GM21367 (cell line): ENCODE measurements at regions not wholly inside any gene's neighbourhood (a gene's known extent, or its start where the extent isn't known, plus 50 kb on each side); places are given as distances from the start of the nearest gene placed in this dataset.
"Not testable (repeated sequence)": the region's sequence is repeated elsewhere in the genome, so short reads cannot be mapped to it uniquely, and the experiment has no call there.

ENCODE experiments used
- ATAC-seq: cut with Tn5 transposase; IDR thresholded peaks from one replicate; pipeline ENCODE4 v1.9.1; 2021; ENCODE audit not compliant: unreplicated experiment

GRCh38 chr2:59398081-59398480 lies 1155.4 kb downstream of the BCL11A start:
- ATAC-seq = no peak

- no peak for ATAC-seq
Observed at GRCh38 chr2:59395119-59395518, 1154.0 kb upstream of the FANCL start.

GRCh38 chr2:59391896-59392295 lies 1150.8 kb upstream of the FANCL start:
- no peak for ATAC-seq

DNA sequence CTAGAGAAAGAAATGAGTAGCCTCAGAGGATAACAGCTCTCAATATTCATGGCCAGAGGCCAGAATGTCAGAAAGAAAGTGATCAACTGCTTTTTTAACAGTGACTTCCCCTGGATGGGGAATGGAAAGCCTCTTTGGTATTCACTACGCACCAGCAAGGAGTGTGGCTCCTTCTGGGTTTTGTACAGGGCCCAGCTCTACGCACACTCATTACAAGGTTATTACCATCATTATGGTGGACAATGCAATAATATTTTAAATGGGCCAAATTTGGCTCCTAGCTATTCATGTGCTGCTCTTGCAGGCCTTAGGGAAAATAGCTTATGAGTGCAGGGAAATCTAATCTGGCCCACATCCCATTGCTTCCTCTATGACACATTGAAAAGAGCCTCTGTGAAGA lies 1149.5 kb upstream of the FANCL start:
- no peak for ATAC-seq

- no peak for ATAC-seq
Observed at GRCh38 chr2:59389240-59389639, 1148.1 kb upstream of the FANCL start.

DNA sequence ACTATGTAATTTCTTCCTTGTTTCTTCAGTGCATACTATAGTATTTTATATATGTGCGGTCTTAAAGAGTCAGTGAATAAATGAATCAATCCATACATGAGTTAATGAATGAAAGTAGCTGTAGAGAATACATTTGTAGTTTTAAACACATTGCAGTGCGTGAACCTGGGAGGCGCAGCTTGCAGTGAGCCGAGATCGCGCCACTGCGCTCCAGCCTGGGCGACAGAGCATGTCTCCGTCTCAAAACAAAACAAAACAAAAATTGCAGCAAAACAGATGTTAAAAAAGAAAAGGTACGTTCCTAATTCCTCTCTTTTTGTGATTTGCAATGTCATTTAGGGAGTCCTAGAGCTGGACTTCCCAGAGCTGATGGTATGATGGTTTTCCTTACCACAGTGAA lies 1144.8 kb upstream of the FANCL start:
- no peak for ATAC-seq

DNA sequence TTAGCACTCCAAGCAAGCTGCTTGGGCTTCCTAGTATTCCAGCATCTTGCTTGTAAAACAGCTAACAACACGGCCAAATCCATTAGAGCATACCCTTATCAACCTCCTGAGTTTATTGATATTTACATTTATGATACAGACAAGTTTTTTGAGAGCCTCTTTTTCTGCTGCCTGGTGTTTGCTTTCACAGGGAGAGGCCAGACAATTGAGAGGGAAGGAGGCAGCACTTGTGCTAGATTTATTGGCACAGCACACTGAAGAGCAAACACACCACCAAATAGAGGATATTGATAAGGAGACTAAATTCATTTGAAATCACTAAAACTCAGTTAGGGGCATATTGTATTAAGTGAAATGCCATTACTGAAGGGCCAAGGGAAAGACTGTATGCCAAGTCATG lies 1142.3 kb upstream of the FANCL start:
- no peak for ATAC-seq

GRCh38 chr2:59378127-59378526 lies 1137.0 kb upstream of the FANCL start:
- ATAC-seq = no peak

GRCh38 chr2:59366288-59366687 lies 1125.2 kb upstream of the FANCL start:
- ATAC-seq = no peak

GRCh38 chr2:59354498-59354897 lies 1113.4 kb upstream of the FANCL start:
- no peak for ATAC-seq

DNA sequence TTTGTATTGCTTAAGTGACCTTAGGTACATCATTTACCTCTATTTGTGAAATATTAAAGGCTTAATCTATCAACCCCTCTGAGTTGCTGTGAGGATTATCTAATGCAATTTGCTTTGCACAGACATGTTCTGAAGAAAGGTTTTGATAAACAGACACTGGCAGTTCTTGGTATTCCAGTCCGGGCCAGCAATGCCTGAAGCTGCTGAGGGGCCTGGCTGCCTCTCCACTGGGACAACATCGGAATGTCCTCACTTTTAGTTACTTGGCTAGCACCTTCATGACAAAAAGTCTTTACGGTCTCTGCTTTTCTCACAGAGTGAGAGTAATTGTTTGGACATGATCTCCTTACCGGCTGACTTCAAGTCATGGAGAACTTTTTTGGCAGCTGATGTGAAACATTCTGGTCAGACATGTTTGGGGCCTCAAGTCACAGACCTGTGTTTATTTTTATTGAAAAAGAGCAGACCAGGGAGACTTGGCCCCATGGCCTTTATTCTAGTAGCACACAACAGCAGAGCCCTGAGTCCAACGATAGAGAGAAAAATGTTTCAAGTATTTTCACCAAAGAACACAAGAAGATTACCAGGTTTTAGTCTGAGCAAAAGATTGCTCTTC lies 1112.3 kb upstream of the FANCL start:
- no peak for ATAC-seq

DNA sequence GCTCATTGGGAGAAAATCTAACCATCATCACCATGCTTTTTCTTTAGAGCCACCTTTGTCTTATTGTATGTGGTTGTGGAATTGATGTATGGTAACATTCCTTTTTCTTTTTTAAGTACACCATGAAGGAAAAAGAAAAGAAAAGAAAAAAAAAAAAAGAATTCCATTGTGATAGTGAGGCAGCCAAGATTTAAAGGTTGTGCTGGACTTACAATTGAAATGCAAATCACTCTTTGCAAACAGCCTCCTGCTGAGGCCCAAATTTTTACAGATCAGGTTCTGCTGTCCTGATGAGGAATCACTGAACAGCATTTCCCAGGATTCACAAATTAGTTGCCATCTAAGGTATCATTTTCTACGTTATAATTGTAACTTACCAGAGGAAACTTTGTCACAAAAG lies 1101.0 kb upstream of the FANCL start:
- no peak for ATAC-seq

DNA sequence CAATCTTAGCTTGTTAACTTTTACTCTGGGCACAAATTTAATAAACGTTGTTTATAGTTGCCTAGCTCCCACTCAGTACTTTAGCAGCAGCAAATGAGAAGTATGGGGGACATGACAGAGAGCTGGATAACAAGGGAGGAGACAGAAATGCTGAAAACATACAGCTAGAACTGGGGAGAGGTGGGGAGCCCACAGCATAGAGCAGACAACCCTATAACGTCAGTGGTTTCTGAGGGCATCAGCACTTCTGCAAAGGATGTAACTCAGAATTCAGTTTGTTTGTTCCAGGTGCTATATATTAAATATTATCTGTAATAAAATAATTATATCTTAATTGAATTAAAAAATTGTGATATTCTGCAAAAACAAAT lies 1098.7 kb upstream of the FANCL start:
- no peak for ATAC-seq

- no peak for ATAC-seq
Observed at GRCh38 chr2:59339121-59339836, 1098.2 kb upstream of the FANCL start.

DNA sequence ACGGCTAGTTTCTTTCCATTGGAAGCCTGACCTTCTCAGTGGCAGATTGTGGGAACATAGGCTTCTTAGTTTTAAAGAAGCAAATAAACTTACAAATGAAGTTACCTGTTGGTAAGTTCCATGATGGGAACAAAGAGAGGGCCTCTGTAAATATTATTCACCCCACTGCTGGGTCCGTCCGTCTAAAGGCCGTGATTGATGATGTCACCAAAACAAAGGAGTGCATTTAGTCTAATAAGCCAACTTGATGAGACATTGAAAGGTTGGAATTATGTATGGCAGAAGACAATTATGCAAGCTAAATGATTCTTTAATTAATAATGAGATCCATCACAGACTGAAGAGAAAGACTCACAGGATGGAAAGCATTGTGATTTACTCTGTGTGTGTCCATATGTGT lies 1091.9 kb upstream of the FANCL start:
- ATAC-seq = no peak

DNA sequence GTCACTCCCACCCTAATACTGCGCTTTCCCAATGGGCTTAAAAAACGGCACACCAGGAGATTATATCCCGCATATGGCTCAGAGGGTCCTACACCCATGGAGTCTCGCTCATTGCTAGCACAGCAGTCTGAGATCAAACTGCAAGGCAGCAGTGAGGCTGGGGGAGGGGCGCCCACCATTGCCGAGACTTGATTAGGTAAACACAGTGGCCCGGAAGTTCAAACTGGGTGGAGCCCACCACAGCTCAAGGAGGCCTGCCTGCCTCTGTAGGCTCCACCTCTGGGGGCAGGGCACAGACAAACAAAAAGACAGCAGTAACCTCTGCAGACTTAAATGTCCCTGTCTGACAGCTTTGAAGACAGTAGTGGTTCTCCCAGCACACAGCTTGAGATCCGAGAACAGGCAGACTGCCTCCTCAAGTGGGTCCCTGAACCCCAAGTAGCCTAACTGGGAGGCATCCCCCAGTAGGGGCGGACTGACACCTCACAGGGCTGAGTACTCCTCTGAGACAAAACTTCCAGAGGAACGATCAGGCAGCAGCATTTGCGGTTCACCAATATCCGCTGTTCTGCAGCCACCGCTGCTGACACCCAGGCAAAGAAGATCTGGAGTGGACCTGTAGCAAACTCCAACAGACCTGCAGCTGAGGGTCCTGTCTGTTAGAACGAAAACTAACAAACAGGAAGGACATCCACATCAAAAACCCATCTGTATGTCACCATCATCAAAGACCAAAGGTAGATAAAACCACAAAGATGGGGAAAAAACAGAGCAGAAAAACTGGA lies 1085.6 kb upstream of the FANCL start:
- ATAC-seq = not testable (repeated sequence)

DNA sequence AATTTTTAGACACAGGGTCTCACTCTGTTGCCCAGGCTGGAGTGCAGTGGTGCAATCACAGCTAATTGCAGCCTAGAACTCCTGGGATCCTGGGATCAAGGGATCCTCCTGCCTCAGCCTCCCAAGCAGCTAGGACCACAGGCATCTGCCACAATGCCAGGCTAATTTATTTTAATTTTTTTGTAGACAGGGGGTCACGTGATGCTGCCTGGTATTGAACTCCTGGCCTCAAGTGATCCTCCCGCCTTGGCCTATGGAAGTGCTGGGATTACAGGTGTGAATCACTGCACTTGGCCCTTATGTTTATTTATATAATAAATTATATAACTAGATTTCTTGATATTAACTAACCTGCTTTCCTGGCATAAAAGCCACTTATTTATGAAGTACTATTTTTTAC lies 1081.7 kb upstream of the FANCL start:
- no peak for ATAC-seq

DNA sequence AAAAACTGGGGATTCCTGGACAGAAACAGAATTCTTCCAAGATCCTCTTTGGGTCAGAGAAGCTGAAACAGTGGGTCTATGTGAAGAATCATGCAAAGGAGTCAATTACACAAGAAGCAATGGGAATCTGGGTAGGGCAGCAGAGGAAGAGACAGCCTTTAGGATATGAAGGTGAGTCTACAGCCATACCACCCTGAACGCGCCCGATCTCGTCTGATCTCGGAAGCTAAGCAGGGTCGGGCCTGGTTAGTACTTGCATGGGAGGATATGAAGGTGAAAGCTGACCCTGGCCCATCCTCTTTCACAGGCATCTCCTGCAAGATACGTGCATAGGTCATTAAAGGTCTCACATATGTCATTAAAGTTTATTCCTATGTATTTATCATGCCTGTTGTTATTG lies 1080.9 kb upstream of the FANCL start:
- ATAC-seq = no peak

- ATAC-seq = no peak
Observed at GRCh38 chr2:59314031-59314766, 1073.1 kb upstream of the FANCL start.

DNA sequence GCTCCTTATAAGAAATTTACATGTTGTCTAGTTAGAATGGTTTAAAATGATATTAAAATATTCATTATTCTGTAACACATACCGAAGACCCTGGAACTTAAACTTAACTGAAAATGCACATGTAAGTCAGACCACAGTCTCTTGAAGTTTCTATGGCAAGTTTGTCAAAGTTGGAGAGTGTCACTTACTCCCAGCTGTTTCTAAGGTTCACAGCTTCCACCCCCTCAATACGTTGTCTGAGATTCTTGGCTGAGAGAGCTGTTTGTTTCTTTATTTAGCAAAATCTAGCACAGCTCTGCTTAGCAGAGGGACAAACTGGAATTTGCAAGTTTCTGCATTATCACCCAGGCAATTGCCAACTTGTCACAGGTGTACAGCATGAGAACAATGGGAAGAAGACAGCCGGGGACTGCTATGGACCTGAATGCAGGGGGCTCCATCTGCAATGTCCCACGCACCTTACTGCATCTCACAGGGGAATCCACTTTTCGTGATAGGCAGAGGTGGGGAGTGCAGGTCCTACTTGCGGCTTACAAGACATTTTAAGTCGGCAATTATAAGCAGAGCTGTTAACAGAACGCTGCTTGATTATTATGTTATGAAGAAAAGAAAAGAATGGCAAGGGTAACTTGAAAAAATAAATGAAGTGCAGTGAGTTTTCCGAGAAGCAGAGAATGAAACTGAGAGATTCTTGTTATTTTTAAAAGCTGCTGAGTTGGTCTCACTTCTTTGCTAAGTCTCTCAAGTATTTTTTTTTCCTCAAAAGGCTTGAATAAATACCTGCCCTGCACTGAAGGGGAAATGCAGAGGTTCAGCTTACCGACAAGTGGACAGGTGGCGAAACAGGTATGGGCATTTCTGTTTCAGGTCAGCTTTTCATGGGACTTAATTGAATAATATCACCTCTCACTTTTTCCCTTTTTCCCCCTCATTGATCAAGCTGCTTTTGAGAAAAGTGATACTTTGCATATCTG lies 1072.1 kb upstream of the FANCL start:
- ATAC-seq = peak; percentile 54
